A673 (cell line): ENCODE measurements at regions not wholly inside any gene's neighbourhood (a gene's known extent, or its start where the extent isn't known, plus 50 kb on each side); places are given as distances from the start of the nearest gene placed in this dataset.

Experiments
- EZH2 ChIP-seq: fragments of 200-600 bp; sonication (generic); IDR thresholded peaks from 2 replicates; pipeline ENCODE4 v1.6.1; 2017; ENCODE audit warnings: borderline replicate concordance, low read depth, mild to moderate bottlenecking, mixed read lengths, antibody characterized with exemption, low read length; ENCODE audit not compliant: poor library complexity, severe bottlenecking
- TF ChIP-seq, protein P1 (sequence below): fragments of 300-800, 200-600 bp; sonication (generic); conservative IDR thresholded peaks from 2 replicates; pipeline ENCODE4 v1.5.1; 2017; ENCODE audit warnings: low read depth, mild to moderate bottlenecking, antibody characterized with exemption, low read length, moderate library complexity, mixed read lengths

DNA sequence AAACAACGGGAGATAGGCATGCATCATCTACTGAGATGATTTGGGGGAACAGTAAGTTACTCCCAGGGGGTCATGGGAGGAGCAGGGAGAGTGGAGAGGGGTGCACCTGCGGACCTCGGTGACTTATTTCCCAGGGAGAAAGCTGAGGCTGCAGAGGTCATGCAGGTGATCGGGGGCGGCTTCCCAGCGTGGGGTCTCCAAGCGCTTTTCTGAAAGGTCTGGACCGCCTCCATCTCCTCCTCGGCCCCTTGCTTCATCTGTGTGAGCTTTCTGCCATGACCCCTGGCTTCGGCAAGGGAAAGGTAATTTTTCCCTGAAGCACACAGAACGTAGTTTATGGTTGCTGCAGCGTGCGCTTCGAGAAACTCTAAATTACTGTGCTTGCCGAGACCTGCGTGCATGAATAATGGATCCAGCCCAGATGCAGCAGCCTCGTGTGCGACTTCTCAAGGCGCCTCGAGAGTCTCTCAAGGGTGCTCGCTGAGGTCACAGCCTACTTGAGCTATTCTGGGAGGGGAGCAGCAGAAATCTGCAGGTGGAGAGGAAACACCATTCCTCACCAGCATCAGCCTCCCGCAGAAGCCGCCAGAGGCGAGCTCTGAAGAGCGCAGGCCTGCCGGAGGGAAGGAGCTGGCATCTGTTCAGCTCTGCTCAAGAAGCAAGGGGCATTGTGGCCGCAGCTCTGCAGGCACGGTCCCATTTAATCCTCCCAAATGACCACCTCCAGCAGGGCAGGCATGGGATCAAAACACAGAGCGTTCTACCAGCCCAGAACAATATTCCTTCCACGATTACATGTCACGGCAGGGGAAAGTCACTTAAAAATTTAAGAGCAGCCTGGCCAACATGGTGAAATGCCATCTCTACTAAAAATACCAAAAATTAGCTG, 308.4 kb upstream of the MYT1L start:
- TF ChIP-seq, protein P1, sequence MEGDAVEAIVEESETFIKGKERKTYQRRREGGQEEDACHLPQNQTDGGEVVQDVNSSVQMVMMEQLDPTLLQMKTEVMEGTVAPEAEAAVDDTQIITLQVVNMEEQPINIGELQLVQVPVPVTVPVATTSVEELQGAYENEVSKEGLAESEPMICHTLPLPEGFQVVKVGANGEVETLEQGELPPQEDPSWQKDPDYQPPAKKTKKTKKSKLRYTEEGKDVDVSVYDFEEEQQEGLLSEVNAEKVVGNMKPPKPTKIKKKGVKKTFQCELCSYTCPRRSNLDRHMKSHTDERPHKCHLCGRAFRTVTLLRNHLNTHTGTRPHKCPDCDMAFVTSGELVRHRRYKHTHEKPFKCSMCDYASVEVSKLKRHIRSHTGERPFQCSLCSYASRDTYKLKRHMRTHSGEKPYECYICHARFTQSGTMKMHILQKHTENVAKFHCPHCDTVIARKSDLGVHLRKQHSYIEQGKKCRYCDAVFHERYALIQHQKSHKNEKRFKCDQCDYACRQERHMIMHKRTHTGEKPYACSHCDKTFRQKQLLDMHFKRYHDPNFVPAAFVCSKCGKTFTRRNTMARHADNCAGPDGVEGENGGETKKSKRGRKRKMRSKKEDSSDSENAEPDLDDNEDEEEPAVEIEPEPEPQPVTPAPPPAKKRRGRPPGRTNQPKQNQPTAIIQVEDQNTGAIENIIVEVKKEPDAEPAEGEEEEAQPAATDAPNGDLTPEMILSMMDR = no peak
- no peak for TF ChIP-seq EZH2
